ENCODE measurements at regions not wholly inside any gene's neighbourhood (a gene's known extent, or its start where the extent isn't known, plus 50 kb on each side); places are given as distances from the start of the nearest gene placed in this dataset.

- TF ChIP-seq CTCF (IDR thresholded peaks at IDR 0.05; ENCODE audit: low read depth, low read length) (no peak), MAX (IDR thresholded peaks at IDR 0.05; ENCODE audit: low read depth, low read length) (no peak), POLR2A (IDR thresholded peaks at IDR 0.05; ENCODE audit: extremely low read depth, insufficient read length) (no peak)
Observed at GRCh38 chr12:130247634-130248237, 85.5 kb downstream of the FZD10 start.

Data from NB4 (cell line).